ENCODE measurements at regions not wholly inside any gene's neighbourhood (a gene's known extent, or its start where the extent isn't known, plus 50 kb on each side); places are given as distances from the start of the nearest gene placed in this dataset.

DNA sequence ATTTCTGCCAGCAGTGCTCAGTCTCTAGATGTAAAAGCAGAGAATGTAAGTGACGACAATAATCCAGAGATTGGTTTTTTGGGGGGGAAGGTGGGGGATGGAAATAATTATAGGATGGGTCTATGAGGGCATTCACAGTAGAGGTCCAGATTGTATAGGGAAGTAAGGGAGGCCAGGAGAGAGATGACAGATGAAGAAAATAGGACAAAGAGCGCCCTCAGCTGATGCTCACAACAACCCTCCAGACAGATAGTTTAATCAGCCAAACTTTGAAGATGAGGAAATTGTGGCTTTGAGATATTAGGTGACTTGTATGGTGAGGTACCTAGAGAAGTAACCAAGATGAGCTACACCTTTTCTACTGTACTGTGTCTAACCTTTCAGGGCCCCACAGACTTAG lies 137.9 kb downstream of the MAGEB17 start:
- TF ChIP-seq CTCF (IDR thresholded peaks at IDR 0.05) (no peak), POLR2A (IDR thresholded peaks at IDR 0.05) (no peak)
